ENCODE measurements at regions not wholly inside any gene's neighbourhood (a gene's known extent, or its start where the extent isn't known, plus 50 kb on each side); places are given as distances from the start of the nearest gene placed in this dataset.

DNA sequence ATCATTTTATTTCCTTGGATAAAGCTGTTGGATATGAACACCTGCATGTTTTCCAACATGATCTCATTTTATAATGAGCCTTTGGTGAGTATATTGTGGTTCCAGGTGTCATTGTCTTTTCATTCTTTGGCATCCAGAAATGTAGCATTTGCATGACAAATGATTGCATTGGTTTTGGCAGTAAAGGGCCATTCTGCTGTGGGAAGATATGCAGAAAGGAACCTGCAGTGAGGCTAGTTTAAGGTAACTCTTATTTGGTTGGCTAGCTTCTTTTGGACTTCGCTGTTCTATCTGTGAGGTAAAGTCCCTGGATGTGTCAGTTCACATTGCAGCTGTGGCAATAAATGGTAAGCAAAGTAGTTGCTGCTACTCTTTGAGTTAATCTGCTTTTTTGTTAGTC, 343.0 kb downstream of the AMY1C start (continued):
- TF ChIP-seq, protein P1, sequence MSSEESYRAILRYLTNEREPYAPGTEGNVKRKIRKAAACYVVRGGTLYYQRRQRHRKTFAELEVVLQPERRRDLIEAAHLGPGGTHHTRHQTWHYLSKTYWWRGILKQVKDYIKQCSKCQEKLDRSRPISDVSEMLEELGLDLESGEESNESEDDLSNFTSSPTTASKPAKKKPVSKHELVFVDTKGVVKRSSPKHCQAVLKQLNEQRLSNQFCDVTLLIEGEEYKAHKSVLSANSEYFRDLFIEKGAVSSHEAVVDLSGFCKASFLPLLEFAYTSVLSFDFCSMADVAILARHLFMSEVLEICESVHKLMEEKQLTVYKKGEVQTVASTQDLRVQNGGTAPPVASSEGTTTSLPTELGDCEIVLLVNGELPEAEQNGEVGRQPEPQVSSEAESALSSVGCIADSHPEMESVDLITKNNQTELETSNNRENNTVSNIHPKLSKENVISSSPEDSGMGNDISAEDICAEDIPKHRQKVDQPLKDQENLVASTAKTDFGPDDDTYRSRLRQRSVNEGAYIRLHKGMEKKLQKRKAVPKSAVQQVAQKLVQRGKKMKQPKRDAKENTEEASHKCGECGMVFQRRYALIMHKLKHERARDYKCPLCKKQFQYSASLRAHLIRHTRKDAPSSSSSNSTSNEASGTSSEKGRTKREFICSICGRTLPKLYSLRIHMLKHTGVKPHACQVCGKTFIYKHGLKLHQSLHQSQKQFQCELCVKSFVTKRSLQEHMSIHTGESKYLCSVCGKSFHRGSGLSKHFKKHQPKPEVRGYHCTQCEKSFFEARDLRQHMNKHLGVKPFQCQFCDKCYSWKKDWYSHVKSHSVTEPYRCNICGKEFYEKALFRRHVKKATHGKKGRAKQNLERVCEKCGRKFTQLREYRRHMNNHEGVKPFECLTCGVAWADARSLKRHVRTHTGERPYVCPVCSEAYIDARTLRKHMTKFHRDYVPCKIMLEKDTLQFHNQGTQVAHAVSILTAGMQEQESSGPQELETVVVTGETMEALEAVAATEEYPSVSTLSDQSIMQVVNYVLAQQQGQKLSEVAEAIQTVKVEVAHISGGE (CRISPR knock-in tag; IDR thresholded peaks at IDR 0.05) = no peak
- TF ChIP-seq SIN3A (IDR thresholded peaks at IDR 0.05; ENCODE audit: low read depth, low read length) = no peak

DNA sequence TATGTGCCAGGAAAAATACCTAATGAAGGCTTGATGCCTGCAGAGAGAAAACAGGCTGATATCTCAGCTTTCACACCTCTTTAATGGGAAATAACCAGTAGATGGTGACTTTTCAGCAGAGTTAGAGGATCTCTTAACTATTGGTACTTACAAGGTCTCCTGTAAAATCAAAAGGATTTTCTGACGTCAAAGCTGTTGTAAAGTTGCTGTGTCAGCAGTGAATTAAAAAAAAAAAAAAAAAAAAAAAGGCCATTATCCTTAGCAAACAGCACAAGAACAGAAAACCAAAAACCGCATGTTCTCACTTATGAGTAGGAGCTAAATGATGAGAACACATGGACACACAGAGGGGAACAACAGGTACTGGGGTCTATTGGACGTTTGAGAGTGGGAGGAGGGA, 349.1 kb downstream of the AMY1C start:
- intact Hi-C loops (cut with micrococcal nuclease; ENCODE audit: unreplicated experiment) (no loop called here), in situ Hi-C loops (cut with MboI) (no loop called here)
- Histone ChIP-seq H3K27ac (ENCODE audit: control insufficient read depth, insufficient read depth) (no peak overlapping the region), H4K20me1 (ENCODE audit: control insufficient read depth, insufficient read depth) (no peaks in the 10 kb centered on the region), H3K9ac (ENCODE audit: control insufficient read depth, insufficient read depth, low read length) (no peak overlapping the region), H3K4me3 (no peak overlapping the region), H3K36me3 (ENCODE audit: control insufficient read depth in 2 of 2, insufficient read depth in 2 of 2, low read length in 1 of 2) (no peaks in the 10 kb centered on the region), H3K27me3 (replicated peaks in 1 of 2; ENCODE audit: control insufficient read depth in 2 of 2, insufficient read depth in 2 of 2, low read length in 1 of 2) (no peaks in the 10 kb centered on the region), H2AFZ (ENCODE audit: control insufficient read depth, low read depth, low read length) (no peak overlapping the region), H3K4me2 (ENCODE audit: control insufficient read depth, insufficient read depth) (no peak overlapping the region), H3K4me1 (ENCODE audit: control insufficient read depth, insufficient read depth, low read length) (no peaks in the 10 kb centered on the region), H3K79me2 (ENCODE audit: control insufficient read depth, insufficient read depth, low read length) (no peaks in the 10 kb centered on the region), H3K9me3 (replicated peaks; ENCODE audit: control insufficient read depth, insufficient read depth, low read length) (no peaks in the 10 kb centered on the region)
- ChIA-PET POLR2A (interaction anchor here (0.6 kb wide), 1 partner anchor 1543 kb away, joined by 4 read pairs; no protein-coding TSS in a partner anchor), SMC1A (ENCODE audit: uncharacterized antibody, unreplicated experiment) (interaction anchor here (0.7 kb wide), 1 partner anchor 83 kb away, joined by 3 read pairs; no protein-coding TSS in a partner anchor), CTCF (no interaction called here), RAD21 (ENCODE audit: unreplicated experiment) (no interaction called here)
- BruUV-seq (replicated peaks) = no TSS peak
- DNase-seq (ENCODE audit: low read depth, low spot score) = no peak
- no peak for ATAC-seq
- FAIRE-seq = no peak
- 13% methylated on average over 3 of the region's 3 CpGs for WGBS (ENCODE audit: insufficient coverage, insufficient replicate concordance, low lambda C conversion rate, missing lambda C conversion rate)
- TF ChIP-seq, protein P2, sequence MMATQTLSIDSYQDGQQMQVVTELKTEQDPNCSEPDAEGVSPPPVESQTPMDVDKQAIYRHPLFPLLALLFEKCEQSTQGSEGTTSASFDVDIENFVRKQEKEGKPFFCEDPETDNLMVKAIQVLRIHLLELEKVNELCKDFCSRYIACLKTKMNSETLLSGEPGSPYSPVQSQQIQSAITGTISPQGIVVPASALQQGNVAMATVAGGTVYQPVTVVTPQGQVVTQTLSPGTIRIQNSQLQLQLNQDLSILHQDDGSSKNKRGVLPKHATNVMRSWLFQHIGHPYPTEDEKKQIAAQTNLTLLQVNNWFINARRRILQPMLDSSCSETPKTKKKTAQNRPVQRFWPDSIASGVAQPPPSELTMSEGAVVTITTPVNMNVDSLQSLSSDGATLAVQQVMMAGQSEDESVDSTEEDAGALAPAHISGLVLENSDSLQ (IDR thresholded peaks at IDR 0.05) = no peak
- no peak for TF ChIP-seq RBBP5 (conservative IDR thresholded peaks at IDR 0.05)
- TF ChIP-seq, protein P3, sequence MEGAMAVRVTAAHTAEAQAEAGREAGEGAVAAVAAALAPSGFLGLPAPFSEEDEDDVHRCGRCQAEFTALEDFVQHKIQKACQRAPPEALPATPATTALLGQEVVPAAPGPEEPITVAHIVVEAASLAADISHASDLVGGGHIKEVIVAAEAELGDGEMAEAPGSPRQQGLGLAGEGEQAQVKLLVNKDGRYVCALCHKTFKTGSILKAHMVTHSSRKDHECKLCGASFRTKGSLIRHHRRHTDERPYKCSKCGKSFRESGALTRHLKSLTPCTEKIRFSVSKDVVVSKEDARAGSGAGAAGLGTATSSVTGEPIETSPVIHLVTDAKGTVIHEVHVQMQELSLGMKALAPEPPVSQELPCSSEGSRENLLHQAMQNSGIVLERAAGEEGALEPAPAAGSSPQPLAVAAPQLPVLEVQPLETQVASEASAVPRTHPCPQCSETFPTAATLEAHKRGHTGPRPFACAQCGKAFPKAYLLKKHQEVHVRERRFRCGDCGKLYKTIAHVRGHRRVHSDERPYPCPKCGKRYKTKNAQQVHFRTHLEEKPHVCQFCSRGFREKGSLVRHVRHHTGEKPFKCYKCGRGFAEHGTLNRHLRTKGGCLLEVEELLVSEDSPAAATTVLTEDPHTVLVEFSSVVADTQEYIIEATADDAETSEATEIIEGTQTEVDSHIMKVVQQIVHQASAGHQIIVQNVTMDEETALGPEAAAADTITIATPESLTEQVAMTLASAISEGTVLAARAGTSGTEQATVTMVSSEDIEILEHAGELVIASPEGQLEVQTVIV (IDR thresholded peaks at IDR 0.05; ENCODE audit: borderline replicate concordance, partially characterized antibody) = no peak
- no peak for TF ChIP-seq EP300 (IDR thresholded peaks at IDR 0.05; ENCODE audit: borderline replicate concordance in 1 of 2, control insufficient read depth in 1 of 2, low read depth in 2 of 2, low read length in 2 of 2)
- no peak for TF ChIP-seq SUPT20H (IDR thresholded peaks at IDR 0.05; ENCODE audit: borderline replicate concordance, control insufficient read depth, low read depth, low read length)
- TF ChIP-seq POLR2AphosphoS2 (IDR thresholded peaks at IDR 0.05; ENCODE audit: low read depth, low read length) = no peak
- TF ChIP-seq NRF1 (conservative IDR thresholded peaks at IDR 0.05; ENCODE audit: low read depth, low read length) = no peak
- TF ChIP-seq, protein P4, sequence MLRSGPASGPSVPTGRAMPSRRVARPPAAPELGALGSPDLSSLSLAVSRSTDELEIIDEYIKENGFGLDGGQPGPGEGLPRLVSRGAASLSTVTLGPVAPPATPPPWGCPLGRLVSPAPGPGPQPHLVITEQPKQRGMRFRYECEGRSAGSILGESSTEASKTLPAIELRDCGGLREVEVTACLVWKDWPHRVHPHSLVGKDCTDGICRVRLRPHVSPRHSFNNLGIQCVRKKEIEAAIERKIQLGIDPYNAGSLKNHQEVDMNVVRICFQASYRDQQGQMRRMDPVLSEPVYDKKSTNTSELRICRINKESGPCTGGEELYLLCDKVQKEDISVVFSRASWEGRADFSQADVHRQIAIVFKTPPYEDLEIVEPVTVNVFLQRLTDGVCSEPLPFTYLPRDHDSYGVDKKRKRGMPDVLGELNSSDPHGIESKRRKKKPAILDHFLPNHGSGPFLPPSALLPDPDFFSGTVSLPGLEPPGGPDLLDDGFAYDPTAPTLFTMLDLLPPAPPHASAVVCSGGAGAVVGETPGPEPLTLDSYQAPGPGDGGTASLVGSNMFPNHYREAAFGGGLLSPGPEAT (IDR thresholded peaks at IDR 0.05; ENCODE audit: low read depth) = no peak
- TF ChIP-seq ZNF384 (IDR thresholded peaks at IDR 0.05; ENCODE audit: borderline replicate concordance, low read depth, low read length) = no peak
- no peak for TF ChIP-seq ZNF207 (IDR thresholded peaks at IDR 0.05; ENCODE audit: borderline replicate concordance)
- no peak for TF ChIP-seq SRF (IDR thresholded peaks at IDR 0.05; ENCODE audit: low read depth in 2 of 2, low read length in 2 of 2)
- TF ChIP-seq ETV6 (conservative IDR thresholded peaks at IDR 0.05 in 1 of 2, IDR thresholded peaks at IDR 0.05 in 1 of 2; ENCODE audit: borderline replicate concordance in 1 of 2, low read depth in 1 of 2) = no peak

Data from GM12878 (cell line).